Stimulated activated naive CD8-positive, alpha-beta T cell treated with anti-CD3 and anti-CD28 coated beads, Interleukin-15, amount 100 ng/mL, for 72 hours (primary cell): ENCODE measurements at regions not wholly inside any gene's neighbourhood (a gene's known extent, or its start where the extent isn't known, plus 50 kb on each side); places are given as distances from the start of the nearest gene placed in this dataset.
"Not testable (repeated sequence)": the region's sequence is repeated elsewhere in the genome, so short reads cannot be mapped to it uniquely, and the experiment has no call there.

Experiments
- ATAC-seq: fragments of 150-1000 bp; cut with Tn5 transposase; 2 replicates; pipeline ENCODE4 v1.10.0; 2021; ENCODE audit warnings: mild to moderate bottlenecking, moderate library complexity
- DNase-seq, 2 donors: peaks; one replicate each; pipeline ENCODE4 v3.0.0; 2021 to 2022
- H3K27ac Mint-ChIP-seq, 2 donors: one replicate each; pipeline ENCODE4 v1.8.0; 2022; ENCODE audit warnings: mild to moderate bottlenecking in 2 of 2, mixed read lengths in 2 of 2, moderate library complexity in 2 of 2
- H3K27me3 Mint-ChIP-seq: one replicate; pipeline ENCODE4 v1.8.0; 2022; ENCODE audit warnings: mixed read lengths
- H3K4me1 Mint-ChIP-seq: one replicate; pipeline ENCODE4 v1.8.0; 2022; ENCODE audit warnings: mild to moderate bottlenecking, mixed read lengths
- H3K4me3 Mint-ChIP-seq, 2 donors: one replicate each; pipeline ENCODE4 v1.8.0; 2022; ENCODE audit warnings: mild to moderate bottlenecking in 2 of 2, mixed read lengths in 2 of 2, moderate library complexity in 1 of 2
- H3K9me3 Mint-ChIP-seq, 2 donors: one replicate each; pipeline ENCODE4 v1.8.0; 2022; ENCODE audit warnings: mixed read lengths in 2 of 2

DNA sequence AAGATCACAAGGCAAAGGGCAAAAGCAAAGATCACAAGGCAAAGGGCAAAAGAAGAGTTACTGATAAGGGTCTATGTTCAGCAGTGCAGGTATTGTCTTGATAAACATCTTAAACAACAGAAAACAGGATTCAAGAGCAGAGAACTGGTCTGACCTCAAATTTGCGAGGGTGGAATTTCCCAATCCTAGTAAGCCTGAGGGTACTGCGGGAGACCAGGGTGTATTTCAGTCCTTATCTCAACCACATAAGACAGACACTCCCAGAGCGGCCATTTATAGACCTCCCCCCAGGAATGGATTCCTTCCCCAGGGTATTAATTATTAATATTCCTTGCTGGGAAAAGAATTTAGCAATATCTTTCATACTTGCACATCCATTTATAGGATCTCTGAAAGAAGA lies 575.3 kb upstream of the MAN1A1 start:
- not testable (repeated sequence) for DNase-seq, H3K4me3 Mint-ChIP-seq, ATAC-seq, H3K4me1 Mint-ChIP-seq, H3K27ac Mint-ChIP-seq, H3K27me3 Mint-ChIP-seq
- peaks cover 42 to 61% of the 10 kb centered on the region in 2 donors for H3K9me3 Mint-ChIP-seq

DNA sequence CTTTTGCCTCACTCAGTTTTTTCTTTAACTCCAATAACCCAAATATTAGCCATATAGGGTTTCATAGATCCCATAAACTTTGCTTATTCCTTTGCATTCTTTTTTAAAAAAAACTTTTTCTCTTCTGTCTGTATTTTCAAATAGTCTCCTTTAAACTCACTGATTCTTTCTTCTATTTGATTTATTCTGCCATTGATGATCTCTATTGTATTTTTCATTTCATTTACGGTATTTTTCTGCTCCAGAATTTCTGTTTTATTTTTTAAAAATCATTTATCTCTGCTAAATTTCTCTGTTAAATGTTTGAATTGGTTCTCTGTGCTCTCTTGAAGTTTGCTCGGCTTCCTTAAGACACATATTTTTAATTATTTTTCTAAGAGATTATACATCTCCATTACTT lies 573.3 kb upstream of the MAN1A1 start:
- Mint-ChIP-seq H3K9me3 (peaks cover 42 to 63% of the 10 kb centered on the region in 2 donors), H3K27ac (no peak overlapping the region), H3K4me1 (no peaks in the 10 kb centered on the region), H3K4me3 (no peak overlapping the region), H3K27me3 (no peaks in the 10 kb centered on the region)
- DNase-seq: no peak
- ATAC-seq: no peak

DNA sequence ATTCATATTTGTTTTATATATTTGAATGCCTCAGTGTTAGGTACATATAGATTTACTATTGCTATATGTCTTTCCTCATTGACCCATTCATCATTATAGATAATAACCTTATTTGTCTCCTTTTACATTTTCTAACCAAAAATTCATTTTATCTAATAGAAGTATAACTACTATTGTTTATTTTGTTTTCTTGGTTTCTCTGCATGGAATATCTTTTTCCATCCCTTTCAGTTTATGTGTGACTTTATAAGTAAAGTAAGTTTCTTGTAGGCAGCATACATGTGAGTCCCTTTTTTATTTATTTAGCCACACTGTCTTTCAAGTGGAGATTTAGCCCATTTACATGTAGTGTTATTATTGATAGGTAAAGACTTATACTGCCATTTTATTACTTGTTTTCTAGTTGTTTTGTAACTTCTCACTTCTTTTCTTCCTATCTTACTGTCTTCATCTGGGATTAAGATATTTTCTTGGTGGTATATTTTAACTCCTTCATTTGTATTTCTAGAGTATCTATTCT lies 572.0 kb upstream of the MAN1A1 start:
- Mint-ChIP-seq H3K27me3 (no peaks in the 10 kb centered on the region), H3K9me3 (peaks cover 38 to 62% of the 10 kb centered on the region in 2 donors), H3K4me1 (no peaks in the 10 kb centered on the region), H3K4me3 (no peak overlapping the region), H3K27ac (no peak overlapping the region)
- no peak for ATAC-seq
- DNase-seq: no peak

DNA sequence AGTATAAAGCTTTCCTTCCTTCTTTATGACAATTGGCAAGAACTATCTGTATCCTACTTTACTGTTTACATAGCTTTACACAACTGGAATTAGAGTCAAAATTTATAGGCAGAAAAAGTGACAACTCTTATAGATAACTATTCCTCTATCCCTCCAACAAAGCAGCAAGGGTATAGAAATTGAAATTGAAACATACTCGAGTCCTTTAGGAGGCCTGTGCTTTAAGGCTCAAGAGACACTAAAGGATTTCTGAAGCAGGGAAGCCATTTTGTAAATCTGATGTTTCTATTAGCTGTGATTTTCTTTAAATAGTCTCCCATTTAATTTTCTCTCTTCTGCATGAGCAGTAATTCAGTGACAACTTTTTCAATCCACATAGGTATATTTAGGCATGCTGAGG lies 567.6 kb upstream of the MAN1A1 start:
- Mint-ChIP-seq H3K27ac (no peak overlapping the region), H3K4me1 (no peaks in the 10 kb centered on the region), H3K27me3 (no peaks in the 10 kb centered on the region), H3K9me3 (peaks cover 7 to 20% of the 10 kb centered on the region in 2 donors), H3K4me3 (no peak overlapping the region)
- DNase-seq (no peak), ATAC-seq (no peak)

DNA sequence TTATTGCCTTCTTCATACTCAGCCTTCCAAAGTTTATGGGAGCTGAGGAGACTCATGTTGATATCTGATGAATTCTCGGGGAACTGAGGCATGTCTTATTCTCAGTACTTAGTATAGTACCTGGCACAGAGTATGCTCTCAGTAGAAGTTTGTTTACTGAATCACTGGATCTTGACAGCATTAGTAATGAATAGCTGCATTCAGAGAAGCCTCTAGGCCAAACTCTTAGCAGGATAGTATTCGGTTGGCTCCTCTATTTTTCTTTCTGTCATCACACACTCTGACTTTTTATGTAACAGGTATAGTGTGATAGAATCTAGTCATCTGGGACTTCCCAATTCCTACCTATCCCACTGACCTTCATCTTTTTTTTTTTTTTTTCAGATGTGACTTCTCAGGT lies 566.4 kb upstream of the MAN1A1 start:
- no peaks in the 10 kb centered on the region for H3K27me3 Mint-ChIP-seq
- H3K27ac Mint-ChIP-seq: no peak overlapping the region
- no peak for ATAC-seq
- H3K4me1 Mint-ChIP-seq: no peaks in the 10 kb centered on the region
- DNase-seq: no peak
- H3K9me3 Mint-ChIP-seq: peaks cover 0 to 13% of the 10 kb centered on the region in 2 donors
- no peak overlapping the region for H3K4me3 Mint-ChIP-seq

DNA sequence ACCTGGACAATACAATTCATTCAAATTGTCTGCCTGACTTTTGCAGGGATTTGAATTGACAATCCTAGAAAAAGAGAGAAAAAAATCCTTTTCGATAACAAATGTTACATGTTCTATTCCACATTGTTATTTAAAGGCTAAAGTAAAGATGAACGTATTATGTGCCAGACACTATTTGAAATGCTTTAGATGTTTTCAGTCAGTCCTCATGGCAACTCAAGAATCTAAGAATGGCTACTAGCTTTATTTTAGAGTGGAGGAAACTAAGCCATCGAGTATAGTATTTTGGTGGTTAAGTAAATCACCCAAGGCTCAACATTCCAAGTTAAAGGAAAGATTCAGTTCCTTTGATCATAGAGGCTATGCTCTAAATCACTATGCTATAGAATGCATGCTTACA lies 558.6 kb upstream of the MAN1A1 start:
- ATAC-seq: no peak
- H3K9me3 Mint-ChIP-seq: no peaks in the 10 kb centered on the region
- no peak overlapping the region for H3K4me3 Mint-ChIP-seq
- H3K27ac Mint-ChIP-seq: no peak overlapping the region
- H3K4me1 Mint-ChIP-seq: no peaks in the 10 kb centered on the region
- no peaks in the 10 kb centered on the region for H3K27me3 Mint-ChIP-seq
- no peak for DNase-seq

DNA sequence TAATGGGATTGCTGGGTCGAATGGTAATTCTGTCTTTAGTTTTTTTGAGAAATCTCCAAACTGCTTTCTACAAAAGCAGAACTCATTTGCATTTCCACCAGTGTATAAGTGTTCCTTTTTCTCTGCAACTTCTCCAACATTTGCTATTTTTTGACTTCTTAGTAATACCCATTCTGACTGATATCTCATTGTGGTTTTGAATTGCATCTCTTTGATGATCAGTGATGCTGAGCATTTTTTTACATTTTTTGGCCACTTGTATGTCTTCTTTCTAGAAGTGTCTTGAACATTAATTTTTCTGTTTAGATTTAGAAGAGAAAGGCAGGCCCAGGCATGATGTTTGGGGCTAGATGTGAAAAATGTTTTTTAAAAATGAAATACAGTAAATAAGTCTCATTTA lies 553.1 kb upstream of the MAN1A1 start:
- H3K4me3 Mint-ChIP-seq: no peak overlapping the region
- H3K27me3 Mint-ChIP-seq: no peaks in the 10 kb centered on the region
- H3K9me3 Mint-ChIP-seq: no peaks in the 10 kb centered on the region
- no peaks in the 10 kb centered on the region for H3K4me1 Mint-ChIP-seq
- DNase-seq (no peak), ATAC-seq (no peak)
- H3K27ac Mint-ChIP-seq: no peak overlapping the region

DNA sequence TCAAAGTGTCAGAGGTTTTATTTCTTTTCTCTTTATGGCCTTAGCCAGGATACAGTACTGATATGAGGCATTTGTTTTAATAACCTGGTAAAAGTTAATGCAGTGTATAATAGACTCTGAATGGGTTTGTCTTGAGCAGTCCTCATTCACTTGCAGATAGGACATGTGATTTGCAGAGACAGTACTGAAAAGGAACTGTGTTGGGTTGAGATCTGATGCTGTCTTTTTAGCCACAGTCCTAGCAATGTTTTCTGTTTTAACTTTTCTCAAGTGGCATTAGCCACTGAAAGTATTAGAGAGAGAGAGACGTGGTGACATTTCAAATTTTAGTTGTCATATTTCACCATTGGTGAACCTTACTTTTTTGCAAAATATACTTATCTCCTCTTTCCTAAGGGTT lies 547.2 kb upstream of the MAN1A1 start:
- no peaks in the 10 kb centered on the region for H3K27me3 Mint-ChIP-seq
- no peaks in the 10 kb centered on the region for H3K9me3 Mint-ChIP-seq
- no peak overlapping the region for H3K27ac Mint-ChIP-seq
- no peak overlapping the region for H3K4me3 Mint-ChIP-seq
- H3K4me1 Mint-ChIP-seq: no peaks in the 10 kb centered on the region
- no peak for ATAC-seq
- DNase-seq: no peak

DNA sequence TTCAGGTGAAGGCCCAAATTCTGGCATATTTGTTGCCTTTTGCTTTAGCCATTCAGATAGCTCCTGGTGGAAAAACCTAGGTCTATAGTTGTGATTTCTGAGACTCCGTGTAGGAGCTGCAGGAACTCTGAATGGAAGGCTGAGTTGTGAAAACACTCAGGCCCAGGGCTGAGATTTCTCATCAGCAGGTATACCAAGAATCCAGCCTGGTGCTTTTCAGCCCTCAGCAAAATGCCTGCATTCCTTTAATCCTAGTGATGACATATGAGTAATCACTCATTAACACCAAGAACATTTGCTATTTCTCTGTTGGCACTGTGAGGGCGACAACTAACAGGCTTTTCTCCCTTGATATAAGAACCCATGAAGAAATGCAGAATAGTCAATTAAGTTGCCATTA lies 546.1 kb upstream of the MAN1A1 start:
- DNase-seq: no peak
- H3K4me1 Mint-ChIP-seq: no peaks in the 10 kb centered on the region
- no peak overlapping the region for H3K27ac Mint-ChIP-seq
- H3K4me3 Mint-ChIP-seq: no peak overlapping the region
- no peaks in the 10 kb centered on the region for H3K9me3 Mint-ChIP-seq
- no peak for ATAC-seq
- H3K27me3 Mint-ChIP-seq: no peaks in the 10 kb centered on the region

DNA sequence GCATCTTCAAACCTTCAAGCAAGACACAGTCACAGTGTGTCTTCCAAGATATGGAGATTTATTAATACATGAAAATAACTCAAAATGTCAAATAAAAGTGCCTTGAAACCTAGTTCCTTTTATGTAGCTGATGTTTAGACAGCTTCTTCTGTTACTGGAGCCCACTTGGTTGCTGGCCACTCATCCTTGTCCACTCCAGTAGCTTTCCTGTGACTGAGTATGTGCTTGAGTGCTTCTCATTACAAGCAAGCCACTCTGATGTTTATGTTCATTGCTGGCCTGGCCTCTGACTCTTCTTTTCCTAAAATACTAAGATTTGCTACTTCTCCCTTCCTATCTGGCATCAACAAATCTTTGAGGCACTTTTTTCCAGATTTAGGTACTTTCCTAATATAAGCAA lies 545.2 kb upstream of the MAN1A1 start:
- ATAC-seq: no peak
- Mint-ChIP-seq H3K27ac (no peak overlapping the region), H3K27me3 (no peaks in the 10 kb centered on the region), H3K4me1 (no peaks in the 10 kb centered on the region), H3K9me3 (no peaks in the 10 kb centered on the region), H3K4me3 (no peak overlapping the region)
- no peak for DNase-seq

DNA sequence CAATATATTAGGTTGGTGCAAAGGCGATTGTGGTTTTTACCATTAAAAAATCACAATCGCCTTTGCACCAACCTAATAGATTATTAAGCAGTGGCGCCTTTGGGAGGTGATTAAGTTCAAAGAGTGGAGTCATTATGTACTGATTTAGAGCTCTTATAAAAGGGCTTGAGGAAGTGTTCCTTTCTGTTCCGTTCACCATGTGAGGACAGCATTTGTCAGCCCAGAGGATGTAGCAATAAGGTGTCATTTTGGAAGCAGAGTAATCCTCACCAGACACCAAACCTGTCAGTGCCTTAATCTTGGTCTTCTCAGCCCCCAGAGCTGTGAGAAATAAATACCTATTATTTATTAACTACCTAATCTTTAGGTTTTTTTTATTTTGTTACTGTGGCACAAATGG lies 542.1 kb upstream of the MAN1A1 start:
- Mint-ChIP-seq H3K27me3 (no peaks in the 10 kb centered on the region), H3K27ac (no peak overlapping the region), H3K4me3 (no peak overlapping the region), H3K4me1 (no peaks in the 10 kb centered on the region), H3K9me3 (no peaks in the 10 kb centered on the region)
- ATAC-seq (no peak), DNase-seq (no peak)

DNA sequence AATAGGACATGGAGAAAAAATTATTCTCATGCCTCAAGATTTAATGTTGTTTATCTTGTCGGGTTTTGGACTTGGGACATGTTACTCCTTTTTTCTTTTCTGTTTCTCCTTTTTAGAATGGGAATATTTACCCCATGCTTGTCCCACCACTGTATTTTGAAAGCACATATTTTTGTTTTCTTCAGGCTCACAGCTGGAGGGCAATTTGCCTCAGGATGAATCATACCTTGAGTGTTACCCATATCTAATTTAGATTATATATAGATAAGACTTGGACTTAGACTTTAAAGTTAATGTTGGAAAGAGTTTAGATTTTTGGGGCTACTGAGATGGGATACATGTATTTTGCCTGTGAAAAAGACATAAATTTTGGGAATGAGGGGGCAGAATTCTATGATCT lies 541.6 kb upstream of the MAN1A1 start:
- Mint-ChIP-seq H3K4me3 (no peak overlapping the region), H3K27me3 (no peaks in the 10 kb centered on the region), H3K9me3 (no peaks in the 10 kb centered on the region), H3K4me1 (no peaks in the 10 kb centered on the region), H3K27ac (peak overlapping the region in 1 of 2 donors; percentile 22)
- ATAC-seq (no peak), DNase-seq (no peak)

DNA sequence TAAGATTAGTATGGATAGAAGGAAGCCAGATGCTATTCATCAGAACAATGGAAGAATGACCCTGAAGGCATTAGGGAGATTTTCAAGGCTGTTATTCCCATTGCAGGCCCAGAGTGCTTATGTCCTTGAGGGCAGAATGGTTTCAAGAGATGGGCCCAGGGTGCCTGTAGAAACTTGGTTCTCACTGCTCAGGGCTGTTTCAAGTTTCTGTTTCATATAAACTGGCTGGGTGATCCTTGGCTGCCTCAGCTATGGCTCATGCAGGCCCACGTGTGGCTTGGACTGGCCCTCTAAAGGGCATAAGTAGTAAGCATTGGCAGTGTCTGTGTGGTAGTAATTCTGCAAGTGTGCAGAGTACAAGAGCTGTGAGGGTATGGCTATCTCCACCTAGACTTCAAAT lies 540.9 kb upstream of the MAN1A1 start:
- H3K27ac Mint-ChIP-seq: no peak overlapping the region
- H3K4me3 Mint-ChIP-seq: no peak overlapping the region
- ATAC-seq (peak; percentile 33), DNase-seq (no peak)
- H3K9me3 Mint-ChIP-seq: no peaks in the 10 kb centered on the region
- H3K4me1 Mint-ChIP-seq: no peaks in the 10 kb centered on the region
- H3K27me3 Mint-ChIP-seq: no peaks in the 10 kb centered on the region

DNA sequence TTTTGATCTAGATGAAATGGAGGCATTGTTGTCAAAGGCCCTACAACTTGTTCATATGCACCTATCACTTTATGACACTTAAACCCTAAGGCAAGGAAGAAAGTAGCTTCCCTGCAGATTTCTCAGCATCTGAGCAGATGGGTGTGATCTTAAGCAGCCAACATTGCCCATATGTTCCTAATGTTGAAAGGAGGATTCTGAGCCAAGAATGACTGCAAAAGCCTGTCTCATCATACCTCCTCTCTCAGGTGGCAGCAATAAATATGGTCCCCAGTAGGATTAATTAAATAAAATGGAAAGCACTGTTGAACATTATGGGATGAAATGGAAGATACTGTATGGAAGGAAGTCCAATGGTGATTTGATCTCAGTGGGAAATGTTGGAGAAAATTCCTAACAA lies 538.1 kb upstream of the MAN1A1 start:
- no peak overlapping the region for H3K27ac Mint-ChIP-seq
- H3K9me3 Mint-ChIP-seq: peaks cover 4 to 8% of the 10 kb centered on the region in 2 donors
- no peak for ATAC-seq
- no peaks in the 10 kb centered on the region for H3K4me1 Mint-ChIP-seq
- no peak for DNase-seq
- H3K4me3 Mint-ChIP-seq: no peak overlapping the region
- H3K27me3 Mint-ChIP-seq: no peaks in the 10 kb centered on the region

DNA sequence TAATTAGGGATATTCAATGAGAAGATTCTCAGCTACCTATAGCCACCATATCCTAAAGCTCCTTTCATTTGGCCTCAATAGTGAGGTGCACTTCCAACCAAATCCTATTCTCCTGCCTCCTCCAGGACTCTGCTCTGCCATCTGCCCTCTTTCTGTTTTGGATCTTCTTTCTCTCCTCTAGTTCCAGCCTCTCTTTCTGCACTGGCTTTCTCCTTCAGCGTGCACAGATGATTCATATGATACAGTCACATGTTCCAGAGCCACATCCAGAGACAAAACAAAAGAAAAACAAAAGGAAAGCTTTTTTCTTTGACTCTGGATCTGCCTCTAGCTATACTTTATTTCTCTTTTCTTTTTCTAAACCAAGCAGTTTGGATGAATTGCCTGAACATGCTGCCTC lies 531.9 kb upstream of the MAN1A1 start:
- peaks cover 4 to 8% of the 10 kb centered on the region in 2 donors for H3K9me3 Mint-ChIP-seq
- no peaks in the 10 kb centered on the region for H3K27me3 Mint-ChIP-seq
- no peak overlapping the region for H3K27ac Mint-ChIP-seq
- DNase-seq: no peak
- no peak overlapping the region for H3K4me3 Mint-ChIP-seq
- no peak for ATAC-seq
- H3K4me1 Mint-ChIP-seq: no peaks in the 10 kb centered on the region

DNA sequence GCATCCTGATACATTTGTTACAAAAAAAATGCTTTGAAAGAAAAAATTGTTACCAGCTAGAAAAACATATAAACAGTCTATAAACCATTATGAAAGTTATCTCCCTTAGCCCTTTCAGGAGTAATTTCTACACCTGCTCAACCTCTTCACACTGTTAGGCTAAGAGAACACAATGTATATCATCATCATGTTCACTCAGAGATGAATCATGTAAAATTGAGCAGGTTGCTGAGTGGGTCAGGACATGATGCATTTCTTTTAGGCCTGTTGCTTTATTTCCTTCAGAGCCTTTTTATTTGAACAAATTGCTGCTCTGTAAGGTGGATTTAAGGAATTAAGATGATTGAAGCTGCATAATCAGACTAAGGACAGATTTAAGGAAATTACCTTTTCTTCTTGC lies 531.3 kb upstream of the MAN1A1 start:
- H3K9me3 Mint-ChIP-seq: peaks cover 4 to 8% of the 10 kb centered on the region in 2 donors
- no peak for ATAC-seq
- H3K4me3 Mint-ChIP-seq: no peak overlapping the region
- DNase-seq: no peak
- H3K27ac Mint-ChIP-seq: no peak overlapping the region
- no peaks in the 10 kb centered on the region for H3K4me1 Mint-ChIP-seq
- no peaks in the 10 kb centered on the region for H3K27me3 Mint-ChIP-seq

DNA sequence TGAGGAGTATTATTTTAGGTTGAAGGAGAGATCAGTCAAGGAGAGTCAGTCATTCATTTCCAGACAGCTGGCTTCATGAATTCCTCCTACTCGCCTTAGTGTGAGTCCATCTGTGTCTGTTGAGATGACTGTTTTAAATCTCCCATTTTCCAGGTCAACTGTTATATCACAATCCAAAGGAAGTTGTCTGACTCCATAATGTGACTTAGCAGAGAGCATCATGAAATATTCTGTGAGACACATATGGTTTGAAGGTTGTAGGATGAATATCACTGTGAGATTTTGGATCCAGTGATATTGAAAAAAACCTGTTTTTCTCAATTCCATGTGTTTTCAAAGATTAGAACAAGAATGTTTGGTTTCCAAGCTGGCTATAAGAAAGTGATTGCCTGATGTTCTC lies 530.2 kb upstream of the MAN1A1 start:
- ATAC-seq (no peak), DNase-seq (no peak)
- Mint-ChIP-seq H3K27ac (no peak overlapping the region), H3K9me3 (peaks cover 4 to 8% of the 10 kb centered on the region in 2 donors), H3K4me1 (no peaks in the 10 kb centered on the region), H3K4me3 (no peak overlapping the region), H3K27me3 (no peaks in the 10 kb centered on the region)
